ENCODE measurements at regions not wholly inside any gene's neighbourhood (a gene's known extent, or its start where the extent isn't known, plus 50 kb on each side); places are given as distances from the start of the nearest gene placed in this dataset.

- TF ChIP-seq CTCF (IDR thresholded peaks at IDR 0.05) (no peak), JUN (IDR thresholded peaks at IDR 0.05) (no peak)
Measured at GRCh38 chr1:239960366-239960765, 131.3 kb upstream of the FMN2 start.

Data from A549 (cell line).